H1 (cell line): ENCODE measurements at regions not wholly inside any gene's neighbourhood (a gene's known extent, or its start where the extent isn't known, plus 50 kb on each side); places are given as distances from the start of the nearest gene placed in this dataset.
"Not testable (repeated sequence)": the region's sequence is repeated elsewhere in the genome, so short reads cannot be mapped to it uniquely, and the experiment has no call there.

Source experiments
- CTCF ChIA-PET: fragments of 300-600 bp; sonication (Branson Sonifier 250); formaldehyde crosslinking; loops from one replicate; lab custom pipeline; 2021; ENCODE audit not compliant: partially characterized antibody; lab: Charles Lee
- POLR2A ChIA-PET: fragments of 300-600 bp; sonication (Branson Sonifier 250); formaldehyde crosslinking; loops from one replicate; lab custom pipeline; 2021; ENCODE audit warnings: inconsistent platforms; ENCODE audit not compliant: partially characterized antibody; lab: Charles Lee
- DNase-seq, 2 experiments: peaks; one replicate each; pipeline versions ENCODE4 v3.0.0 to v3.0.0-alpha.2; 2010 to 2022; ENCODE audit warnings: low spot score in 2 of 2, low read depth in 1 of 2, mixed read lengths in 1 of 2
- FAIRE-seq: peaks from 2 replicates; lab custom pipeline; 2011; peaks lifted over from hg19 to GRCh38; lab: Jason Lieb, UNC
- H2AFZ ChIP-seq: 2 replicates; pipeline ENCODE4 v1.8.1; 2012; ENCODE audit warnings: low read length, inconsistent platforms
- H2AK5ac ChIP-seq: 2 replicates; pipeline ENCODE4 v1.6.1; 2013; ENCODE audit warnings: low read depth, low read length
- H2BK120ac ChIP-seq: replicated peaks from 2 replicates; pipeline ENCODE3; 2013; ENCODE audit warnings: low read depth, low read length, inconsistent platforms
- H2BK12ac ChIP-seq: 2 replicates; pipeline ENCODE4 v1.6.1; 2013; ENCODE audit warnings: low read depth, low read length
- H2BK15ac ChIP-seq: 2 replicates; pipeline ENCODE4 v1.6.1; 2013; ENCODE audit warnings: low read length
- H2BK20ac ChIP-seq: 2 replicates; pipeline ENCODE4 v1.6.1; 2013; ENCODE audit warnings: low read length
- H2BK5ac ChIP-seq: 2 replicates; pipeline ENCODE4 v1.6.1; 2013; ENCODE audit warnings: low read depth, low read length
- H3K14ac ChIP-seq: 2 replicates; pipeline ENCODE4 v1.6.1; 2013; ENCODE audit warnings: inconsistent platforms; ENCODE audit not compliant: insufficient read length
- H3K18ac ChIP-seq: 2 replicates; pipeline ENCODE4 v1.6.1; 2013; ENCODE audit warnings: low read length; ENCODE audit errors: extremely low read depth
- H3K23ac ChIP-seq: 2 replicates; pipeline ENCODE4 v1.6.1; 2013; ENCODE audit warnings: inconsistent platforms; ENCODE audit not compliant: insufficient read length
- H3K23me2 ChIP-seq: 2 replicates; pipeline ENCODE4 v1.6.1; 2013; ENCODE audit warnings: low read depth, low read length
- H3K27ac ChIP-seq: 2 replicates; pipeline ENCODE4 v1.6.1; 2011; ENCODE audit warnings: low read depth, low read length, inconsistent platforms
- H3K27me3 ChIP-seq, 4 experiments: replicated peaks in 1 of 4; 1 replicate in 1 of 4; 2 replicates in 3 of 4; pipeline versions ENCODE4 v1.6.1 to v1.8.1; 2011 to 2013; ENCODE audit warnings: low read length in 3 of 4, mild to moderate bottlenecking in 3 of 4, inconsistent platforms in 2 of 4, mixed read lengths in 2 of 4, moderate library complexity in 1 of 4; ENCODE audit not compliant: control insufficient read depth in 3 of 4, insufficient read depth in 3 of 4; ENCODE audit errors: extremely low read depth in 1 of 4
- H3K36me3 ChIP-seq, 4 experiments: 2 replicates each; pipeline versions ENCODE4 v1.6.1 to v1.8.1; 2011 to 2013; ENCODE audit warnings: mild to moderate bottlenecking in 4 of 4, low read length in 3 of 4, moderate library complexity in 2 of 4, control low read depth in 1 of 4, inconsistent platforms in 1 of 4; ENCODE audit not compliant: insufficient read depth in 4 of 4, control insufficient read depth in 2 of 4
- H3K4ac ChIP-seq: replicated peaks from 2 replicates; pipeline ENCODE3; 2013; ENCODE audit warnings: low read length, low read depth, mixed read lengths, inconsistent platforms; ENCODE audit not compliant: insufficient read length
- H3K4me1 ChIP-seq, 4 experiments: replicated peaks in 1 of 4; 1 replicate in 1 of 4; 2 replicates in 3 of 4; pipeline versions ENCODE4 v1.6.1 to v1.8.1; 2011 to 2013; ENCODE audit warnings: low read length in 3 of 4, inconsistent platforms in 2 of 4, mixed read lengths in 1 of 4; ENCODE audit not compliant: insufficient read depth in 4 of 4, control insufficient read depth in 3 of 4
- H3K4me2 ChIP-seq, 2 experiments: 2 replicates each; pipeline versions ENCODE4 v1.6.1 to v1.8.1; 2011 to 2013; ENCODE audit warnings: low read depth in 2 of 2, low read length in 2 of 2, control low read depth in 1 of 2, inconsistent platforms in 1 of 2, mild to moderate bottlenecking in 1 of 2; ENCODE audit not compliant: insufficient read depth in 1 of 2
- H3K4me3 ChIP-seq, 4 experiments: fragments of 200-600, 300-600 bp in 1 of 4; sonication (generic), shearing (Covaris generic), sonication (Bioruptor Twin) in 1 of 4; 2 replicates each; pipeline versions ENCODE4 v1.5.1 to v1.8.1; 2011 to 2016; ENCODE audit warnings: low read length in 4 of 4, low read depth in 3 of 4, control low read depth in 2 of 4, inconsistent platforms in 2 of 4, mild to moderate bottlenecking in 2 of 4, mixed read lengths in 1 of 4, moderate library complexity in 1 of 4; ENCODE audit not compliant: insufficient read depth in 2 of 4; ENCODE audit errors: extremely low read depth in 1 of 4
- H3K56ac ChIP-seq: replicated peaks from 2 replicates; pipeline ENCODE3; 2013; ENCODE audit warnings: low read depth, mild to moderate bottlenecking, mixed read lengths, low read length, inconsistent platforms; ENCODE audit not compliant: insufficient read length
- H3K79me1 ChIP-seq: 2 replicates; pipeline ENCODE4 v1.6.1; 2013; ENCODE audit warnings: low read depth, low read length, control low read depth
- H3K79me2 ChIP-seq, 2 experiments: 2 replicates each; pipeline versions ENCODE4 v1.6.1 to v1.8.1; 2012 to 2013; ENCODE audit warnings: low read length in 2 of 2, mild to moderate bottlenecking in 2 of 2, inconsistent platforms in 1 of 2; ENCODE audit not compliant: insufficient read depth in 2 of 2, control insufficient read depth in 1 of 2
- H3K9ac ChIP-seq, 4 experiments: replicated peaks in 1 of 4; 1 replicate in 1 of 4; 2 replicates in 3 of 4; pipeline versions ENCODE4 v1.6.1 to v1.8.1; 2011 to 2013; ENCODE audit warnings: low read depth in 3 of 4, low read length in 3 of 4, control low read depth in 2 of 4, mild to moderate bottlenecking in 2 of 4, moderate library complexity in 2 of 4, inconsistent platforms in 1 of 4; ENCODE audit errors: extremely low read depth in 1 of 4
- H3K9me3 ChIP-seq, 2 experiments: 2 replicates each; pipeline versions ENCODE4 v1.6.1 to v1.8.1; 2012 to 2013; ENCODE audit warnings: mild to moderate bottlenecking in 2 of 2, moderate library complexity in 2 of 2, control low read depth in 1 of 2, inconsistent platforms in 1 of 2, low read depth in 1 of 2, low read length in 1 of 2, mixed read lengths in 1 of 2; ENCODE audit not compliant: insufficient read depth in 2 of 2
- H4K20me1 ChIP-seq, 2 experiments: replicated peaks in 1 of 2; 2 replicates each; pipeline versions ENCODE3 to v1.8.1; 2011 to 2013; ENCODE audit warnings: inconsistent platforms in 2 of 2, low read length in 2 of 2, mild to moderate bottlenecking in 1 of 2; ENCODE audit not compliant: insufficient read depth in 2 of 2, control insufficient read depth in 1 of 2
- H4K5ac ChIP-seq: 2 replicates; pipeline ENCODE4 v1.6.1; 2013; ENCODE audit warnings: low read length, low read depth, mixed read lengths, inconsistent platforms; ENCODE audit not compliant: insufficient read length
- H4K8ac ChIP-seq: 2 replicates; pipeline ENCODE4 v1.8.0; 2013; ENCODE audit warnings: mild to moderate bottlenecking, moderate library complexity, low read length, inconsistent platforms; ENCODE audit not compliant: insufficient read depth; ENCODE audit errors: extremely low read depth
- H4K91ac ChIP-seq: replicated peaks from 2 replicates; pipeline ENCODE3; 2013; ENCODE audit warnings: low read length, mixed read lengths, inconsistent platforms; ENCODE audit not compliant: insufficient read length
- WGBS, 2 experiments: shearing (Covaris generic) in 1 of 2; methylation state at CpG; one replicate each; pipeline versions ENCODE4 v1.1.6 to v1.1.7; 2013 to 2015; ENCODE audit warnings: low lambda C conversion rate in 2 of 2, mixed read lengths in 2 of 2, inconsistent platforms in 1 of 2, low coverage in 1 of 2, missing lambda C conversion rate in 1 of 2; ENCODE audit not compliant: insufficient replicate concordance in 2 of 2, insufficient coverage in 1 of 2, insufficient read length in 1 of 2; ENCODE audit errors: extremely low coverage in 1 of 2, missing lambda C conversion rate in 1 of 2; 5-methylcytosine and 5-hydroxymethylcytosine counted together

DNA sequence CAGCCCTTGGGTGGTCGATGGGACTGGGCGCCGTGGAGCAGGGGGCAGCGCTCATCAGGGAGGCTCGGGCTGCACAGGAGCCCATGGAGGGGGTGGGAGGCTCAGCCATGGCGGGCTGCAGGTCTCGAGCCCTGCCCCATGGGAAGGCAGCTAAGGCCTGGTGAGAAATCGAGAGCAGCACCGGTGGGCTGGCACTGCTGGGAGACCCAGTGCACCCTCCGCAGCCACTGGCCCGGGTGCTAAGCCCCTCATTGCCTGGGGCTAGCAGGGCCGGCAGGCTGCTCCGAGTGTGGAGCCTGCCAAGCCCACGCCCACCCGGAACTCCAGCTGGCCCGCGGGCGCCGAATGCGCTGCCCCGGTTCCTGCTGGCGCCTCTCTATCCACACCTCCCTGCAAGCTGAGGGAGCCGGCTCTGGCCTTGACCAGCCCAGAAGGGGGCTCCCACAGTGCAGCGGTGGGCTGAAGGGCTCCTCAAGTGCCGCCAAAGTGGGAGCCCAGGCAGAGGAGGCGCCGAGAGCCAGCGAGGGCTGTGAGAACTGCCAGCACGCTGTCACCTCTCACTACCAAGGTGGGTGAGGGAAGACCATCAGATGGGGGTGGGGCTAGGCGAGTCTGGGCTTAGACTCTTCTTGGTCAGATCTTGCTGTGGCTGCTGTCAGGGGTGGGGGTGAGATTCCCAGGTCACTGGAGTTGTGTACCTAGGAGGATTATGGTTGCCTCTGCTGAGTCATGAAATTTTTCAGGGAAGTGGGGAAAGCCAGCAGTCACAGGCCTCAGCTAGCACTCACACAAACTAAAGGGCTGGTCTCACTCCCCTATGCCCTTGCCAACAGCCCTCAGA lies 87.0 kb upstream of the NDST4 start:
- H3K4ac ChIP-seq, H3K4me3 ChIP-seq, H4K20me1 ChIP-seq, H3K23ac ChIP-seq, POLR2A ChIA-PET, FAIRE-seq, H2BK5ac ChIP-seq, H3K56ac ChIP-seq, H3K9me3 ChIP-seq, H4K8ac ChIP-seq, H3K23me2 ChIP-seq, H4K5ac ChIP-seq, H2BK15ac ChIP-seq, H3K79me2 ChIP-seq, H2BK12ac ChIP-seq, H3K27ac ChIP-seq, H3K36me3 ChIP-seq, H3K4me1 ChIP-seq, H2BK120ac ChIP-seq, DNase-seq, H3K4me2 ChIP-seq, H2BK20ac ChIP-seq, H4K91ac ChIP-seq, H3K27me3 ChIP-seq, H2AK5ac ChIP-seq, H3K79me1 ChIP-seq, H3K14ac ChIP-seq, H3K18ac ChIP-seq, H3K9ac ChIP-seq: not testable (repeated sequence)
- WGBS, 2 experiments: 94% methylated on average over 15 of the region's 30 CpGs; no CpG with 5 or more reads in 1 of the 2 experiments
- CTCF ChIA-PET: interaction anchor here (1.6 kb wide), 1 partner anchor 12 kb away, joined by 6 read pairs; no protein-coding TSS in a partner anchor
- 0 out of 2 replicates have a peak overlapping the region, but pooled peaks have one; percentile 76 for H2AFZ ChIP-seq

DNA sequence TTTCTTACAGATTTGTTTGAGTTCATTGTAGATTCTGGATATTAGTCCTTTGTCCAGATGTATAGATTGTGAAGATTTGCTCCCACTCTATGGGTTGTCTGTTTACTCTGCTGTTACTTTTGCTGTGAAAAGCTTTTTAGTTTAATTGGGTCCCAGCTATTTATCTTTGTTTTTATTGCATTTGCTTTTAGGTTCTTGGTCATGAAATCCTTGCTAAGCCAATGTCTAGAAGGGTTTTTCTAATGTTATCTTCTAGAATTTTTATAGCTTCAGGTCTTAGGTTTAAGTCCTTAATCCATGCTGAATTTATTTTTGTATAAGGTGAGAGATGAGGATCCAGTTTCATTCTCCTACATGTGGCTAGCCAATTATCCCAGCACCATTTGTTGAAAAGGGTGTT lies 81.2 kb upstream of the NDST4 start:
- H3K27me3 ChIP-seq, H2BK15ac ChIP-seq, H2AK5ac ChIP-seq, H3K23ac ChIP-seq, H2BK12ac ChIP-seq, CTCF ChIA-PET, H2AFZ ChIP-seq, H3K79me2 ChIP-seq, H4K5ac ChIP-seq, H3K23me2 ChIP-seq, DNase-seq, H3K4me1 ChIP-seq, H3K14ac ChIP-seq, H2BK5ac ChIP-seq, H3K56ac ChIP-seq, H3K4me2 ChIP-seq, H3K79me1 ChIP-seq, H3K9me3 ChIP-seq, H4K91ac ChIP-seq, H3K9ac ChIP-seq, H3K18ac ChIP-seq, H3K27ac ChIP-seq, H3K4ac ChIP-seq, H2BK20ac ChIP-seq, H3K36me3 ChIP-seq, H4K8ac ChIP-seq, FAIRE-seq, H3K4me3 ChIP-seq, H2BK120ac ChIP-seq, POLR2A ChIA-PET, H4K20me1 ChIP-seq: not testable (repeated sequence)
